ENCODE measurements at regions not wholly inside any gene's neighbourhood (a gene's known extent, or its start where the extent isn't known, plus 50 kb on each side); places are given as distances from the start of the nearest gene placed in this dataset.
"Not testable (repeated sequence)": the region's sequence is repeated elsewhere in the genome, so short reads cannot be mapped to it uniquely, and the experiment has no call there.

- 29% methylated on average over 1 of the region's 5 CpGs for WGBS (ENCODE audit: insufficient coverage)
- no peak for DNase-seq
- H3K9me3 ChIP-seq (replicated peaks; ENCODE audit: control insufficient read depth, low read depth, low read length), result no peaks in the 10 kb centered on the region
- no peaks in the 10 kb centered on the region for H3K36me3 ChIP-seq (ENCODE audit: control insufficient read depth, insufficient read depth, low read length)
- H3K4me1 ChIP-seq (ENCODE audit: control insufficient read depth, insufficient read depth, low read length), result peaks cover 6% of the 10 kb centered on the region
- no peaks in the 10 kb centered on the region for H3K27me3 ChIP-seq (ENCODE audit: control insufficient read depth, insufficient read depth, low read length)
- no peak overlapping the region for H3K4me3 ChIP-seq (ENCODE audit: low read length)
- no peak overlapping the region for H3K27ac ChIP-seq (ENCODE audit: low read length)
Observed at GRCh38 chr2:66252109-66252508, 182.8 kb upstream of the MEIS1 start.

GRCh38 chr2:66251573-66251972 lies 183.4 kb upstream of the MEIS1 start:
- Histone ChIP-seq H3K4me3 (ENCODE audit: low read length) (no peak overlapping the region), H3K9me3 (replicated peaks; ENCODE audit: control insufficient read depth, low read depth, low read length) (no peaks in the 10 kb centered on the region), H3K4me1 (ENCODE audit: control insufficient read depth, insufficient read depth, low read length) (peaks cover 6% of the 10 kb centered on the region), H3K36me3 (ENCODE audit: control insufficient read depth, insufficient read depth, low read length) (no peaks in the 10 kb centered on the region), H3K27me3 (ENCODE audit: control insufficient read depth, insufficient read depth, low read length) (no peaks in the 10 kb centered on the region), H3K27ac (ENCODE audit: low read length) (no peak overlapping the region)
- peak; percentile 58 for DNase-seq

GRCh38 chr2:66249089-66249488 lies 185.8 kb upstream of the MEIS1 start:
- not testable (repeated sequence) for H3K4me3 ChIP-seq (ENCODE audit: low read length); DNase-seq; H3K4me1 ChIP-seq (ENCODE audit: control insufficient read depth, insufficient read depth, low read length); H3K27me3 ChIP-seq (ENCODE audit: control insufficient read depth, insufficient read depth, low read length); H3K36me3 ChIP-seq (ENCODE audit: control insufficient read depth, insufficient read depth, low read length); H3K27ac ChIP-seq (ENCODE audit: low read length); H3K9me3 ChIP-seq (replicated peaks; ENCODE audit: control insufficient read depth, low read depth, low read length)
- 90% methylated on average over 2 of the region's 7 CpGs for WGBS (ENCODE audit: insufficient coverage)

GRCh38 chr2:66243809-66244208 lies 191.1 kb upstream of the MEIS1 start:
- not testable (repeated sequence) for H3K36me3 ChIP-seq (ENCODE audit: control insufficient read depth, insufficient read depth, low read length); H3K4me3 ChIP-seq (ENCODE audit: low read length); H3K4me1 ChIP-seq (ENCODE audit: control insufficient read depth, insufficient read depth, low read length); H3K27ac ChIP-seq (ENCODE audit: low read length); H3K27me3 ChIP-seq (ENCODE audit: control insufficient read depth, insufficient read depth, low read length); DNase-seq; H3K9me3 ChIP-seq (replicated peaks; ENCODE audit: control insufficient read depth, low read depth, low read length)
- 93% methylated on average over 5 of the region's 5 CpGs for WGBS (ENCODE audit: insufficient coverage)

- not testable (repeated sequence) for H3K9me3 ChIP-seq (replicated peaks; ENCODE audit: control insufficient read depth, low read depth, low read length); H3K27ac ChIP-seq (ENCODE audit: low read length); H3K36me3 ChIP-seq (ENCODE audit: control insufficient read depth, insufficient read depth, low read length); DNase-seq; H3K4me3 ChIP-seq (ENCODE audit: low read length); H3K27me3 ChIP-seq (ENCODE audit: control insufficient read depth, insufficient read depth, low read length)
- peaks cover 10% of the 10 kb centered on the region for H3K4me1 ChIP-seq (ENCODE audit: control insufficient read depth, insufficient read depth, low read length)
- no CpG with 5 or more reads among the region's 1 CpG for WGBS (ENCODE audit: insufficient coverage)
Observed at GRCh38 chr2:66242888-66243287, 192.0 kb upstream of the MEIS1 start.

GRCh38 chr2:66242099-66242789 lies 192.7 kb upstream of the MEIS1 start:
- Histone ChIP-seq H3K27ac (ENCODE audit: low read length) (no peak overlapping the region), H3K27me3 (ENCODE audit: control insufficient read depth, insufficient read depth, low read length) (no peaks in the 10 kb centered on the region), H3K4me1 (ENCODE audit: control insufficient read depth, insufficient read depth, low read length) (peaks cover 15% of the 10 kb centered on the region), H3K9me3 (replicated peaks; ENCODE audit: control insufficient read depth, low read depth, low read length) (no peaks in the 10 kb centered on the region), H3K4me3 (ENCODE audit: low read length) (no peak overlapping the region), H3K36me3 (ENCODE audit: control insufficient read depth, insufficient read depth, low read length) (no peaks in the 10 kb centered on the region)
- no CpG with 5 or more reads among the region's 1 CpG for WGBS (ENCODE audit: insufficient coverage)
- no peak for DNase-seq

GRCh38 chr2:66240286-66240685 lies 194.6 kb upstream of the MEIS1 start:
- Histone ChIP-seq H3K4me3 (ENCODE audit: low read length) (no peak overlapping the region), H3K36me3 (ENCODE audit: control insufficient read depth, insufficient read depth, low read length) (no peaks in the 10 kb centered on the region), H3K9me3 (replicated peaks; ENCODE audit: control insufficient read depth, low read depth, low read length) (no peaks in the 10 kb centered on the region), H3K4me1 (ENCODE audit: control insufficient read depth, insufficient read depth, low read length) (peaks cover 16% of the 10 kb centered on the region), H3K27me3 (ENCODE audit: control insufficient read depth, insufficient read depth, low read length) (peaks cover 2% of the 10 kb centered on the region), H3K27ac (ENCODE audit: low read length) (no peak overlapping the region)
- DNase-seq, result peak; percentile 80
- 14% methylated on average over 3 of the region's 3 CpGs for WGBS (ENCODE audit: insufficient coverage)

- peak; percentile 83 for DNase-seq
- Histone ChIP-seq H3K9me3 (replicated peaks; ENCODE audit: control insufficient read depth, low read depth, low read length) (no peaks in the 10 kb centered on the region), H3K4me1 (ENCODE audit: control insufficient read depth, insufficient read depth, low read length) (peaks cover 17% of the 10 kb centered on the region), H3K4me3 (ENCODE audit: low read length) (no peak overlapping the region), H3K27ac (ENCODE audit: low read length) (no peak overlapping the region), H3K27me3 (ENCODE audit: control insufficient read depth, insufficient read depth, low read length) (peaks cover 3% of the 10 kb centered on the region), H3K36me3 (ENCODE audit: control insufficient read depth, insufficient read depth, low read length) (no peaks in the 10 kb centered on the region)
- WGBS (ENCODE audit: insufficient coverage), result 10% methylated on average over 2 of the region's 7 CpGs
Observed at GRCh38 chr2:66239655-66240054, 195.3 kb upstream of the MEIS1 start.

GRCh38 chr2:66237803-66238379 lies 197.0 kb upstream of the MEIS1 start:
- peaks cover 3% of the 10 kb centered on the region for H3K27me3 ChIP-seq (ENCODE audit: control insufficient read depth, insufficient read depth, low read length)
- H3K36me3 ChIP-seq (ENCODE audit: control insufficient read depth, insufficient read depth, low read length), result no peaks in the 10 kb centered on the region
- WGBS (ENCODE audit: insufficient coverage), result 85% methylated on average over 6 of the region's 6 CpGs
- no peak overlapping the region for H3K4me3 ChIP-seq (ENCODE audit: low read length)
- H3K9me3 ChIP-seq (replicated peaks; ENCODE audit: control insufficient read depth, low read depth, low read length), result no peaks in the 10 kb centered on the region
- no peak for DNase-seq
- H3K4me1 ChIP-seq (ENCODE audit: control insufficient read depth, insufficient read depth, low read length), result peaks cover 17% of the 10 kb centered on the region
- no peak overlapping the region for H3K27ac ChIP-seq (ENCODE audit: low read length)

- Histone ChIP-seq H3K27ac (ENCODE audit: low read length) (no peak overlapping the region), H3K36me3 (ENCODE audit: control insufficient read depth, insufficient read depth, low read length) (no peaks in the 10 kb centered on the region), H3K9me3 (replicated peaks; ENCODE audit: control insufficient read depth, low read depth, low read length) (no peaks in the 10 kb centered on the region), H3K4me3 (ENCODE audit: low read length) (no peak overlapping the region), H3K4me1 (ENCODE audit: control insufficient read depth, insufficient read depth, low read length) (peaks cover 17% of the 10 kb centered on the region), H3K27me3 (ENCODE audit: control insufficient read depth, insufficient read depth, low read length) (peaks cover 3% of the 10 kb centered on the region)
- 82% methylated on average over 11 of the region's 18 CpGs for WGBS (ENCODE audit: insufficient coverage)
- no peak for DNase-seq
Observed at GRCh38 chr2:66236816-66237802, 197.8 kb upstream of the MEIS1 start.

Measured in muscle of leg (tissue), 3 donors.